HCT116 (cell line): ENCODE measurements at regions not wholly inside any gene's neighbourhood (a gene's known extent, or its start where the extent isn't known, plus 50 kb on each side); places are given as distances from the start of the nearest gene placed in this dataset.

Source experiments
- ATAC-seq: fragments of 200-7000 bp; cut with Tn5 transposase; 2 replicates; pipeline ENCODE4 v1.9.1; 2020; ENCODE audit warnings: mild to moderate bottlenecking, moderate library complexity
- BruUV-seq: library from RNA; stranded (reverse); fragments of 400-500 nt; replicated peaks from 2 replicates; lab custom pipeline; 2021; lab: Mats Ljungman, UMichigan
- CTCF ChIA-PET: fragments of 300-600 bp; sonication (Branson Sonifier 250); formaldehyde crosslinking; loops from one replicate; lab custom pipeline; 2021; ENCODE audit warnings: antibody characterized with exemption; lab: Charles Lee
- POLR2A ChIA-PET: fragments of 300-600, 350-600 bp; sonication (Branson Sonifier 250); formaldehyde crosslinking; loops from one replicate; lab custom pipeline; 2021; ENCODE audit warnings: antibody characterized with exemption; lab: Charles Lee
- RAD21 ChIA-PET, 2 experiments: fragments of 300-600 bp; sonication (Branson Sonifier 250); formaldehyde crosslinking; loops; one replicate each; lab custom pipeline; 2023; ENCODE audit warnings: low total read pairs in 2 of 2; ENCODE audit not compliant: uncharacterized antibody in 2 of 2, unreplicated experiment in 2 of 2, low non-redundant PET in 1 of 2; lab: Charles Lee
- DNase-seq: peaks from one replicate; pipeline ENCODE4 v3.0.0-alpha.2; 2010; ENCODE audit warnings: low read depth, low spot score
- H2AFZ ChIP-seq: fragments of 200-600 bp; shearing (Covaris generic), sonication (generic); 2 replicates; pipeline ENCODE4 v1.6.1; 2017; ENCODE audit warnings: low read depth, mixed run types, mixed read lengths, antibody characterized with exemption, low read length; ENCODE audit not compliant: poor library complexity, severe bottlenecking
- H3K27ac ChIP-seq: 2 replicates; pipeline ENCODE4 v1.5.1; 2012; ENCODE audit warnings: low read depth, low read length
- H3K27me3 ChIP-seq: fragments of 200-600 bp; sonication (generic); 2 replicates; pipeline ENCODE4 v1.6.1; 2016; ENCODE audit warnings: mixed run types, low read length, mixed read lengths; ENCODE audit not compliant: insufficient read depth
- H3K36me3 ChIP-seq, 2 experiments: fragments of 200-500 bp in 1 of 2; fragments of 200-600 bp in 1 of 2; sonication (Bioruptor generic) in 1 of 2; sonication (generic) in 1 of 2; 2 replicates each; pipeline versions ENCODE4 v1.5.1 to v1.6.1; 2014 to 2016; ENCODE audit warnings: low read length in 2 of 2, inconsistent platforms in 1 of 2, mixed read lengths in 1 of 2, mixed run types in 1 of 2; ENCODE audit not compliant: insufficient read depth in 2 of 2, control insufficient read depth in 1 of 2
- H3K4me1 ChIP-seq, 2 experiments: fragments of 200-600 bp in 1 of 2; sonication (generic) in 1 of 2; 2 replicates each; pipeline versions ENCODE4 v1.5.1 to v1.6.1; 2012 to 2017; ENCODE audit warnings: low read length in 2 of 2, inconsistent platforms in 1 of 2, mild to moderate bottlenecking in 1 of 2, mixed read lengths in 1 of 2, mixed run types in 1 of 2, moderate library complexity in 1 of 2; ENCODE audit not compliant: insufficient read depth in 2 of 2, control insufficient read depth in 1 of 2
- H3K4me2 ChIP-seq: fragments of 200-600 bp; sonication (generic); 2 replicates; pipeline ENCODE4 v1.6.1; 2017; ENCODE audit warnings: mixed run types, low read length, mixed read lengths
- H3K4me3 ChIP-seq, 2 experiments: fragments of 200-600 bp in 1 of 2; sonication (generic) in 1 of 2; replicated peaks in 1 of 2; 2 replicates each; pipeline ENCODE4 v1.5.1; 2011 to 2016; ENCODE audit warnings: low read length in 2 of 2, control low read depth in 1 of 2, low read depth in 1 of 2, mild to moderate bottlenecking in 1 of 2, mixed read lengths in 1 of 2, mixed run types in 1 of 2
- H3K79me2 ChIP-seq: fragments of 200-600 bp; sonication (generic); 2 replicates; pipeline ENCODE4 v1.6.1; 2017; ENCODE audit warnings: mild to moderate bottlenecking, mixed run types, low read length, moderate library complexity, mixed read lengths; ENCODE audit not compliant: insufficient read depth
- H3K9ac ChIP-seq: fragments of 200-600 bp; sonication (generic); 2 replicates; pipeline ENCODE4 v1.6.1; 2016; ENCODE audit warnings: low read length, mixed read lengths
- H3K9me2 ChIP-seq: fragments of 200-600 bp; sonication (generic), shearing (Covaris generic); 2 replicates; pipeline ENCODE4 v1.6.1; 2017; ENCODE audit warnings: mixed run types, mild to moderate bottlenecking, moderate library complexity; ENCODE audit not compliant: insufficient read depth
- H3K9me3 ChIP-seq, 2 experiments: fragments of 200-500 bp in 1 of 2; fragments of 200-600 bp in 1 of 2; sonication (Bioruptor generic) in 1 of 2; sonication (generic) in 1 of 2; 2 replicates each; pipeline ENCODE4 v1.6.1; 2014 to 2017; ENCODE audit warnings: low read length in 2 of 2, mixed read lengths in 2 of 2, inconsistent platforms in 1 of 2, low read depth in 1 of 2, mild to moderate bottlenecking in 1 of 2, mixed run types in 1 of 2, moderate library complexity in 1 of 2; ENCODE audit not compliant: control insufficient read depth in 1 of 2, insufficient read depth in 1 of 2
- H4K20me1 ChIP-seq: fragments of 200-600 bp; sonication (generic), shearing (Covaris generic); 2 replicates; pipeline ENCODE4 v1.6.1; 2017; ENCODE audit warnings: mixed run types, mild to moderate bottlenecking, moderate library complexity; ENCODE audit not compliant: insufficient read depth
- CEBPB ChIP-seq: IDR thresholded peaks from 2 replicates; pipeline ENCODE4 v1.6.1; 2012; ENCODE audit warnings: low read depth
- CTCF ChIP-seq, 3 experiments: fragments of 200-600 bp in 1 of 3; sonication (generic) in 1 of 3; IDR thresholded peaks in 2 of 3; conservative IDR thresholded peaks in 1 of 3; 2 replicates each; pipeline ENCODE4 v1.5.1; 2012 to 2017; ENCODE audit warnings: low read depth in 2 of 3, low read length in 2 of 3, antibody characterized with exemption in 1 of 3, borderline replicate concordance in 1 of 3, control low read depth in 1 of 3, mild to moderate bottlenecking in 1 of 3, mixed read lengths in 1 of 3, mixed run types in 1 of 3, moderate library complexity in 1 of 3; ENCODE audit not compliant: insufficient read depth in 1 of 3
- EGR1 ChIP-seq: IDR thresholded peaks from 2 replicates; pipeline ENCODE4 v1.6.1; 2012; ENCODE audit warnings: low read depth
- EZH2phosphoT487 ChIP-seq: fragments of 200-600 bp; IDR thresholded peaks from 2 replicates; pipeline ENCODE4 v1.6.1; 2018; ENCODE audit warnings: antibody characterized with exemption, borderline replicate concordance
- FOSL1 ChIP-seq: IDR thresholded peaks from 2 replicates; pipeline ENCODE4 v1.6.1; 2012; ENCODE audit warnings: low read depth
- MAX ChIP-seq: IDR thresholded peaks from 2 replicates; pipeline ENCODE4 v1.6.1; 2012
- RAD21 ChIP-seq: IDR thresholded peaks from 2 replicates; pipeline ENCODE4 v1.6.1; 2012; ENCODE audit warnings: low read depth, mild to moderate bottlenecking
- intact Hi-C: fragments of 100-400 bp; cut with micrococcal nuclease; formaldehyde crosslinking; loops from 2 replicates; pipeline ENCODE4 v1.10.0; 2022
- TF ChIP-seq, protein P1 (sequence below): IDR thresholded peaks from 2 replicates; pipeline ENCODE4 v1.6.1; 2012; ENCODE audit warnings: low read depth

DNA sequence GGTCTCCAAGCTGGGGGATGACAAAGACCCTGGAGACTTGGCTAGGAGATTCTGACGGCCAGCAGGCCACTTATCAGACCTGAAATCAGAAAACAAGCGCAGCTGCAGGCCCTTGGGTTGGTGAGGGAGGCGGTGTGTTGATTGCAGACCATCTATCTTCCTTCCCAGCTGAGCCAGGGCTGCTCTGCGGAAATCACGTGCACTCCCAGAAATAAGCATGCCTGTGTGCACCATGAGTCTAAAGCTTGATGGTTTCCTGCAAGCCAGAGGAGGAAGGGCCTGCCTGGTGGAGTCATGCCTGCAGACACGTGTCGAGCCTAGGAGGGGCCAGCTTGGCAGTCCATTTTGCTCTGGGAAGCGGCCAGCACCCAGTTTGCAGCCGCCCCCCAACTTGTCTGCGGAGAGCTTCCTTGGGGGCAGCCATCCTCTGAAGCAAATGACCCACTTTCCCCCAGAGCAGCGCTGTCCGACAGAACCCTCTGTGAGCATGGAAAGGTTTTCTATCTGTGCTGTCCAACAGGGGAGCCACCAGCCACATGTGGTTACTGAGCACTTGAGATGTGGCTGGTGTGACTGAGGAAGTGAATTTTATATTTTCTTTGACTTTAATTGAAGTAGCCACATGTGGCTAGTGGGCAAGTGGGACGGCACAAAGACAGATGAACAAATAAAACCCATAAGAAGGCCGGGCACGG, 175.7 kb upstream of the BCOR start (continued):
- TF ChIP-seq, protein P1, sequence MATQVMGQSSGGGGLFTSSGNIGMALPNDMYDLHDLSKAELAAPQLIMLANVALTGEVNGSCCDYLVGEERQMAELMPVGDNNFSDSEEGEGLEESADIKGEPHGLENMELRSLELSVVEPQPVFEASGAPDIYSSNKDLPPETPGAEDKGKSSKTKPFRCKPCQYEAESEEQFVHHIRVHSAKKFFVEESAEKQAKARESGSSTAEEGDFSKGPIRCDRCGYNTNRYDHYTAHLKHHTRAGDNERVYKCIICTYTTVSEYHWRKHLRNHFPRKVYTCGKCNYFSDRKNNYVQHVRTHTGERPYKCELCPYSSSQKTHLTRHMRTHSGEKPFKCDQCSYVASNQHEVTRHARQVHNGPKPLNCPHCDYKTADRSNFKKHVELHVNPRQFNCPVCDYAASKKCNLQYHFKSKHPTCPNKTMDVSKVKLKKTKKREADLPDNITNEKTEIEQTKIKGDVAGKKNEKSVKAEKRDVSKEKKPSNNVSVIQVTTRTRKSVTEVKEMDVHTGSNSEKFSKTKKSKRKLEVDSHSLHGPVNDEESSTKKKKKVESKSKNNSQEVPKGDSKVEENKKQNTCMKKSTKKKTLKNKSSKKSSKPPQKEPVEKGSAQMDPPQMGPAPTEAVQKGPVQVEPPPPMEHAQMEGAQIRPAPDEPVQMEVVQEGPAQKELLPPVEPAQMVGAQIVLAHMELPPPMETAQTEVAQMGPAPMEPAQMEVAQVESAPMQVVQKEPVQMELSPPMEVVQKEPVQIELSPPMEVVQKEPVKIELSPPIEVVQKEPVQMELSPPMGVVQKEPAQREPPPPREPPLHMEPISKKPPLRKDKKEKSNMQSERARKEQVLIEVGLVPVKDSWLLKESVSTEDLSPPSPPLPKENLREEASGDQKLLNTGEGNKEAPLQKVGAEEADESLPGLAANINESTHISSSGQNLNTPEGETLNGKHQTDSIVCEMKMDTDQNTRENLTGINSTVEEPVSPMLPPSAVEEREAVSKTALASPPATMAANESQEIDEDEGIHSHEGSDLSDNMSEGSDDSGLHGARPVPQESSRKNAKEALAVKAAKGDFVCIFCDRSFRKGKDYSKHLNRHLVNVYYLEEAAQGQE, result no peak
- TF ChIP-seq MAX (no peak), EGR1 (no peak), CEBPB (no peak), EZH2phosphoT487 (no peak), RAD21 (no peak), FOSL1 (no peak), CTCF (IDR thresholded peaks at IDR 0.05 in 2 of 3, conservative IDR thresholded peaks at IDR 0.05 in 1 of 3; ENCODE audit: borderline replicate concordance in 1 of 3, insufficient read depth in 1 of 3, low read depth in 2 of 3, low read length in 2 of 3) (no peak)

GRCh38 chrX:40272776-40273175, 175.0 kb upstream of the BCOR start:
- BruUV-seq, result no TSS peak
- H3K79me2 ChIP-seq, result no peaks in the 10 kb centered on the region
- H3K36me3 ChIP-seq, result no peaks in the 10 kb centered on the region
- ChIA-PET RAD21 (no interaction called here), CTCF (no interaction called here), POLR2A (no interaction called here)
- no peaks in the 10 kb centered on the region for H3K4me1 ChIP-seq
- intact Hi-C loops, result no loop called here
- H3K27ac ChIP-seq, result no peak overlapping the region
- no peak overlapping the region for H3K9ac ChIP-seq
- H2AFZ ChIP-seq, result no peak overlapping the region
- no peak overlapping the region for H3K4me3 ChIP-seq
- no peaks in the 10 kb centered on the region for H4K20me1 ChIP-seq
- TF ChIP-seq CTCF (IDR thresholded peaks at IDR 0.05 in 2 of 3, conservative IDR thresholded peaks at IDR 0.05 in 1 of 3; ENCODE audit: borderline replicate concordance in 1 of 3, insufficient read depth in 1 of 3, low read depth in 2 of 3, low read length in 2 of 3), result no peak
- no peaks in the 10 kb centered on the region for H3K9me3 ChIP-seq
- no peak overlapping the region for H3K4me2 ChIP-seq
- no peaks in the 10 kb centered on the region for H3K27me3 ChIP-seq
- ATAC-seq (no peak), DNase-seq (no peak)
- H3K9me2 ChIP-seq, result no peaks in the 10 kb centered on the region
